ENCODE measurements at regions not wholly inside any gene's neighbourhood (a gene's known extent, or its start where the extent isn't known, plus 50 kb on each side); places are given as distances from the start of the nearest gene placed in this dataset.
A peak's percentile ranks its signal among the peaks of the same experiment; 100 is the strongest.

- DNase-seq (no peak), ATAC-seq (no peak)
- H3K4me3 ChIP-seq, result no peak overlapping the region
- H3K27me3 ChIP-seq, result no peaks in the 10 kb centered on the region
- WGBS, 2 donors, result 84 to 90% methylated on average over 8 of the region's 8 CpGs
- H3K27ac ChIP-seq, result no peak overlapping the region
- H3K36me3 ChIP-seq, result no peaks in the 10 kb centered on the region
- peaks cover 0 to 15% (median 6%) of the 10 kb centered on the region in 9 donors for H3K4me1 ChIP-seq
- TF ChIP-seq CTCF (IDR thresholded peaks at IDR 0.05), result no peak
- intact Hi-C loops (cut with DNase I), result no loop called here
- peaks cover 0 to 8% (median 0%) of the 10 kb centered on the region in 11 donors for H3K9me3 ChIP-seq
These were observed 97.4 kb downstream of the RHOB start for GRCh38 chr2:20544153-20544747.

DNA sequence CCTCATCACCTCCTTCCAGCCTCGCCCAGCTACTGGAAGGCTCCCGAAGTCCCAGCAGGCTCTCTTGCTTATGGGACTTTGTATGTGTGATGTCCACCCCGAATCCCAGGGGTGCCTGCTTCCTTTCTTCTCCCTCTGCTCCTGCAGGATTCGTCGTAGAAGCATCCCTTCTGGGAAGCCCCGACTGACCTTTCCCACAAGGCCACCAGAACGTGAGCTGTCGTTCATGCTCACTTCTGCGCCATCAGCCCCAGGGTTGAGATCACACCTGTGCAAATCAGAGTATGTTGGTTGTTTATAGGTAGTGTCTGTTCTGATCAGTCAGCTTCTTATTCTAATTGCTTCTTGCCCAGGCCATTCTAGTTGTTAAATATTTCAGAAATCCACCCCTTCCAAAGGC is 101.8 kb downstream of the HS1BP3 start:
- 75 to 83% methylated on average over 9 of the region's 9 CpGs for WGBS, 2 donors
- ATAC-seq (no peak), DNase-seq (no peak)
- H3K36me3 ChIP-seq, result no peaks in the 10 kb centered on the region
- intact Hi-C loops (cut with DNase I), result no loop called here
- H3K9me3 ChIP-seq, result peaks cover 0 to 8% (median 0%) of the 10 kb centered on the region in 11 donors
- H3K4me1 ChIP-seq, result peaks cover 0 to 10% (median 3%) of the 10 kb centered on the region in 9 donors
- no peak overlapping the region for H3K4me3 ChIP-seq
- no peak for TF ChIP-seq CTCF (IDR thresholded peaks at IDR 0.05)
- no peaks in the 10 kb centered on the region for H3K27me3 ChIP-seq
- no peak overlapping the region for H3K27ac ChIP-seq

GRCh38 chr2:20549691-20550348 is 101.1 kb downstream of the HS1BP3 start:
- DNase-seq (no peak), ATAC-seq (no peak)
- no peaks in the 10 kb centered on the region for H3K36me3 ChIP-seq
- peaks cover 0 to 8% (median 0%) of the 10 kb centered on the region in 11 donors for H3K9me3 ChIP-seq
- intact Hi-C loops (cut with DNase I), result no loop called here
- TF ChIP-seq CTCF (IDR thresholded peaks at IDR 0.05), result no peak
- H3K4me1 ChIP-seq, result peaks cover 0 to 10% (median 3%) of the 10 kb centered on the region in 9 donors
- no peak overlapping the region for H3K4me3 ChIP-seq
- H3K27me3 ChIP-seq, result no peaks in the 10 kb centered on the region
- no peak overlapping the region for H3K27ac ChIP-seq
- WGBS, 2 donors, result 85% methylated on average over 1 of the region's 1 CpG

- Histone ChIP-seq H3K36me3 (no peaks in the 10 kb centered on the region), H3K9me3 (no peaks in the 10 kb centered on the region), H3K4me1 (peaks cover 0 to 10% (median 3%) of the 10 kb centered on the region in 9 donors), H3K27ac (no peak overlapping the region), H3K4me3 (no peak overlapping the region), H3K27me3 (no peaks in the 10 kb centered on the region)
- WGBS, 2 donors, result 57 to 63% methylated on average over 9 of the region's 9 CpGs
- ATAC-seq (peak; percentile 74 to 92 (median 78)), DNase-seq (no peak)
- intact Hi-C loops (cut with DNase I), result no loop called here
- no peak for TF ChIP-seq CTCF (IDR thresholded peaks at IDR 0.05)
These were observed 99.5 kb downstream of the HS1BP3 start for GRCh38 chr2:20551260-20551944.

All from heart right ventricle (tissue), 16 donors.